GM21526 (cell line): ENCODE measurements at regions not wholly inside any gene's neighbourhood (a gene's known extent, or its start where the extent isn't known, plus 50 kb on each side); places are given as distances from the start of the nearest gene placed in this dataset.
"Not testable (repeated sequence)": the region's sequence is repeated elsewhere in the genome, so short reads cannot be mapped to it uniquely, and the experiment has no call there.

Source experiments
- ATAC-seq: cut with Tn5 transposase; IDR thresholded peaks from one replicate; pipeline ENCODE4 v1.9.1; 2021; ENCODE audit warnings: moderate library complexity; ENCODE audit not compliant: unreplicated experiment, low FRiP score

DNA sequence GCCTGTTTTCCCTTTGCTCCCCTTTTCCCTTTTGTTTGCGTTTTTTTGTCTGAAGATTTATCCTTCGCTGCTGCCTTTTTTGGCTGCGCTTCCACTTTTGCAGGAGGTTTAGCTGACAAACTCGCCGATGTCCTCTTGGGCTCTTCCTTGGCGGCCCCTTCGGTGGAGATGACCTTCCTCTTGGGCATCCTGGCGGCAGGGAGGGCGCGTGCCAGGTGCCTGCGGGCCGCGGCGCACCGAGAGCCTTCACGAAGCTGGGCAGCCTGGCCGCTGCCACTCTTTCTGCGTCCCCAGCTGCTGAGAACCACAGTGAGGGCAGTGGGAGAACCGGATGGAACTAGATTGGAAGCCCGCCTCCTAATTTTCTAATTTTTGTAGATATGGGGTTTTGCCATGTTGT, 197.1 kb upstream of the C2CD4B start:
- no peak for ATAC-seq

DNA sequence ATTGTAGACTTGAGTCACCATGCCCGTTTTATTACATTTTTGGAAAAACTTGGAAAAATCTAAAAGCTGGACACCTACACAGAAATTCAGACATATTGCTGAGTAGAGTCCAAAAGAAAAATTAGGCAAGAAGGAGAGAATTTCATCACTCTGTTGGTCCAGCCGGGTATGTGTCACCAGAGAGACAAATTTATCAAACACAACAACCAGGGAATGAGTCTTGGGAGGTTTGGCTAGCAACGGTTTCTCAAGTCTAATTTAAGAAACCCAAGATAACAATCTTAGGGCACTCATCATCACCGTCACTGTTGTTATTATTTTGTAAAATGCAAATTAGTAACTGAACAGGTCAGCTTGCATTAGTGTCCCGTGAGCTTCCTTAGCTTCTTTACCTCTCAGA, 197.5 kb upstream of the C2CD4B start:
- no peak for ATAC-seq

DNA sequence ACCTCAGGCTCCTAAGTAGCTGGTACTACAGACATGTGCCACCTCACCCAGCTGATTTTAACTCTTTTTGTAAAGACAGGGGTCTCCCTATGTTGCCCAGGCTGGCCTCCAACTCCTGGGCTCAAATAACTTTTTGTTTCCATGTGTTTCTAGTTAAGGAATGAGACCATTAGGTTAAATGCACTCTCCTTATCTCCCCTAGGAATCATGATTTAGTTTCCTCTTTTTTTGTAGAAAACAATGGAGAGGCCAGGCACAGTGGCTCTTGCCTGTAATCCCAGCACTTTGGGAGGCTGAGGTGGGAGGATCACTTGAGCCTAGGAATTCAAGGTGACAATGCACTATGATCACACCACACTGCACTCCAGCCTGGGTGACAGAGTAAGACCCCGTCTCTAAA, 198.8 kb upstream of the C2CD4B start:
- no peak for ATAC-seq

DNA sequence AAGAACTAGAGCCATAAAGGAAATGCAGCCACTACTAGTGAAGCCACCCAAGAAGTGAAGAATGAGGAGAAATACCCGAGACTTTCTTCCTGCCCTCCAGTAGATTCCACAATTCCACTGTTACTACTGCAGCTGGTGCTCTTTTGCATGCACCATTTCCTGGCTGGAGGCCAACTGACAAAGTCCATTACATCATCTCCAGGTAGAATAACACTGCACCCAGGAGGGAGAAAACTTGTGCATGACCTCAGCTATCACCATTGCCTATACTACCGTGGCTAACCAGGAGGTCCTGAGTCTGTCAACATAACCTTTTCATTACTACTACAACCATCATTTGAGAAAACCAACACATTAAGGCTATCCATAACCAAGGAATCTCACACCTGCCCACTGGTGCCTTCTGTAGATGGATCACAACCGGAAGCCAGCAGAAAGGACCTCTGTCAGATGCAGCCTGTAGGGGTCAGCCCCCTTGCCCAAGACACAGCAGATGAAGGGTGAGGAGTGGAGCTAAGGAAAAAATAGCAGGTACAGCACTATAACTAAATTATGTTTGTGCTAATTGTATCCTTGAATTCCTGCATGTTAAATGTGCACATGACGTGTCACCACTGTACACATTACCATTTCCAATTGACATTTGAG, 200.8 kb upstream of the C2CD4B start:
- no peak for ATAC-seq

DNA sequence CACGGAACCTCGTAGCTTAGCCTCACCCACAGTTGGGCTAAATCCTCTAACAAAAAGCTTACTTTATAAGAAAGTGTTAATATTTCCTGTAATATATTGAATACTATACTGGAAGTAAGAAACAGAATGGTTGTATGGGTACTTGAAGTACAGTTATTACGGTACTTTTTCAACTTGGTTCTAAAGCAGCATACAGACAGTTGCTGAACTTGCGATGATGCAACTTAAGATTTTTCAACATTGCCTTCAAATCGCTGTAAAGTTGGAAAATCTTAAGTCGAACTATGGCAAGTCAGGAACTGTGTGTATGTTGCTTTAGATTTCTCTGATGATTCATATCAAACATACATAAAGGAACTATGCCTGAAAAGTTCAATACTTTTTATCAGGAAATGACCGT, 204.4 kb upstream of the C2CD4B start:
- ATAC-seq, result no peak

DNA sequence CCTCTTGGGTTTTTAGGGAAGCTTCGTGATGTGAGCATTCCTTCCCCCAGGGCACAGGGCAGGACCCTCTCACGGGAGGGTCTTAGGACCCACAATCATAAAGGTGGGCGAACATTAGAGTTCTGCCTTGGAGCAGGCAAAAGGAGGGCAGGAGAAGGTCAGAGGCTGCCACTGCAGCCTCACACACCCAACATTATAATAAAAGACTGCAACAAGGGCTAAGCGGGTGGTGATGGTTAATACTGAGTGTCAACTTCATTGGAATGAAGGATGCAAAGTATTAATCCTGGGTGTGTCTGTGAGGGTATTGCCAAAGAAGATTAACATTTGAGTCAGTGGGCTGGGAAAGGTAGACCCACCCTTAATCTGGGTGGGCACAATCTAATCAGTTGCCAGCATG, 206.6 kb upstream of the C2CD4B start:
- ATAC-seq, result not testable (repeated sequence)

DNA sequence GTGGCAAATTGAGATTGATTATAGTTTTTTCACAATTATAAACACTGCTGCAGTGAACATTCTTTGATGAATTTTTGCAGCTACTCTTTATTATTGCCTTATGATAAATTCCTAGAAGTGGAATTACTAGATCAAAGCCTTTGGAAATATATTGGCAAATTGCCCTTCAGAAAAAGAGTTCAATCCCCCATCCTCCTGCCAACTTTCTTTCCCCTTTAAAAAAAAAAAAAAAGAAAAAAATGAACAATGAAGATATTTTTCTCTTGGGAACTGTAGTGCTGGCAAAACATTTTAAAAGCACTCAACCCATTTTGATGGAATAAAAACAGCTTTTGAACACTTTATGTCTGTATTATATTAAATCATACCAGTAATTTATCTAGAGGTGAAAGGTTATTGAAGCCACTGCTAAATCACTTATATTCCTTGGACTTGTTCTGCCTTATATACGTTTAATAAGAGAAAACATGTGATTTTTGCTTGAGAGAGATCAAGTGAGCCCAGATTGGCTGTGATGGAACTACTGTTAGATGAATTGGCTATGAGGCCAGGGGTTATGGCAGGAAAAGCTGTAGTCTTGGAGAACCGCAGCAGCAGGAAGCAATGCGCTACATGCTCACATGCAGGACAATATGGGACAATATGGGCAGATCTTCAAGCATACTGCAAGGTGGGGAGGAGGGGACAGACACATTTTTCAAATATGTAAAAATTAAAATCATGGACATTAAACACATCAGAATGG, 212.8 kb upstream of the C2CD4B start:
- ATAC-seq, result no peak

DNA sequence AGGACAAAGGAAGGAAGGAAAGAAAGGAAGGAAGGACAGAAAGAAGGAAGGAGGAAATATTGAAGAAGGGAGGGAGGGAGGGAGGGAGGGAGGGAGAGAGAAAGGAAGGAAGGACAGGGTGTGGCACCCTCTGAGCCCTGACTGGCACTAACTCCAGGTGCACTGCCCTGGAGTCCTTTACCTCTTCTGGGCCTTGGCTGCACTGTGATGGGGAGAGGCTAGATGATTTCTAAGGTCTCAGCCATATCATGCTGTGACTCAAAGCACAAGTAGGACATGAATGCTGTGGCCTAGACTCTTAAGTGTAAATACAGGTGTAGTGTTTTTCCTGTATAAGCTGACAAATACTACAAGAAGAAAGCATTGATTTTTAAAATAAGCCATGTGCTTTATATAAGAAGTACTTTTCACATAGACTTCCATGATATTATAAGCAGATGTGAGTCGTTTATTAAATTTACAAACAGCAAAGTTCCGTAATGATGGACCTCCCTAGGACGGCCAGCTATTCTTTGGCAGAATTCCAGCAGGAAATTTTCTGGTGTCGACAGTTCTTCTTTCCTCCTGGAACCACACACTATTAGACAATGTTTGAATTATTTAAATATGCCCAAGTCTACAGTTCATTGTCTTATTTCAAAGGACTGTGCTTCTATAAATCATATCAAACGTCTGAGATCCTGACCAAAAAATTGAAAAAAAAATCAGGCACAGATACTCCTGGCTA, 213.8 kb upstream of the C2CD4B start:
- no peak for ATAC-seq

DNA sequence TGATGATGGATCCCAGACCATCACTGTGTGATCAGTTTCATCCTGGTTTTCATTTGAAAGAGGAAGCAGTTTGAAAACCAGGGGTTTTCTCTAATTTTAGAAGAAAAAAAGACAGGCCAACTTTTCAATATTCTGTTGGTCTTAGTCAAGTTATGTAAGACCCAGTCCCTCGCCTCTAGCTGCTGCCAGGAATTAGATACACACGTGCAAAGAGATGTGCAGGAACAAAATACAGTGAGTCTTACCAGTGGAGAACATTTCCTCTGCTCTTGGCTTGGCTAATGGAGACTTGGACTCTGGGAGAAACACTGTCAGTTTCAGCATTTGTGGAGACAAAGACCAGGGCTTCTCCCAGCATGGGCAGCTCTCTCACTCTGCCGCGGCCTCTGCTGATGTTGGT, 214.9 kb upstream of the C2CD4B start:
- ATAC-seq, result no peak

DNA sequence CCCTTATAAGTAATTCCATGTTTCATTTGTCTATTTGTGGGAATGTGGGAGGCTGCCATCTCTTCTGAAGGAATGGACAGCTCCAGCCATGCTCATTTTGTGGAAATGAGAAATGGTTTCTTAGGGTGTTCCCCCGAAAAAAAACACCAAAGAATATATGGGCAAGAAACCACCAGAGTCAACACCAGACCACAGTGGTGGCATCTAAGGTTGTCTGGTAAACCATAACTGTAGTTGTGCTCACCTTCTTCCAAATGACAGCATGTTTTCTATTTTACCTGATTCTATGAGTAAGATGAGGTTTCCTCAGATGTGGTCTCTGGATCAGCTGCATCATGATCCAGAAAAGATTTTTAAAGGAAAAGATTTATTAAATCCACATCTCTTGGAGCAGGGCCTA, 217.0 kb upstream of the C2CD4B start:
- no peak for ATAC-seq

DNA sequence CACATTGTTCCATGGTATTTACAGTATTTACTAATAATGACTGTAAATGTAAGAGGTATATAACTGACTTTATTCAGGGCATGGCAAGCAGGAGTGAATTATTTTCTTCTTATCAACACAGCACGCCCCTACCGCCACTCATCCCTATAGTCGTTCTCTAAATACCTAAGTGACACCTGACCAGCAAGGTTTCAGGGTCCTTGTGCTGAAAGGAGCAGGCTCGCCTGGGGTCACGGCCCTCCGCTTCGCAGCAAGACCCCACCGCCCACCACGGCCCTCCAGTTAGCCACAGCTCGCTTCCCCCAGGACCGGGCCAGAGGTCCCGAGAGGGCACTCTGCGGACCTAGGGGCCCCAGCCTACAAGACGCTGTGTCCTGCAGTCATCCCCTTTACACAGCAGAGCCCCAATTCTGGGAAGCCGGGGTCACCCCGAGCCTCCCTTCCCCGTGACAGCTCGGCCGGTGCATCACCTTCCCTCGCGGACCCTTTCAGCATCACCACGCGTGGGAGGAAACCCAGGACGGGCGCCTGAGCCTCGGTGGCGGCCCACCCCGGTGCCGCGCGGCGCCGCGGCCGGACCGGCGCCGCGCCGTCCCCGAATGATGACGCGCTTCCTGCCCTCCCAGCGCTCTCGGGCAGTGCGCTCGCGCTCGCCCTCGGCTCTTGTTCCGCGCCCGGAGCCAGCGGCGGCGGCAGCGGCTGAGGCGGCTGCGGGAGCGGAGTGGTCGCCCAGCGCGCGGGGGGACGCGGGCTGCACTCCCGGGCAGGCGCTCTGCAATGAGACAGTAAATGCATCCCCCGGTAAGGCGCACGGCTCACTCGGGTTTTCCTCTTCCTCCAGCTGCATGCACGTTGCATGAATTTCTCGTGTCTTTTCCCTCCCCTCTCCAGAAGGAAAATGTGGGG, 225.1 kb upstream of the C2CD4B start, which contains the start of gene TLN2:
TLN2 (plus strand) TSS at position 666 of the 906 bp plus-strand sequence.
- peak; percentile 82 for ATAC-seq

DNA sequence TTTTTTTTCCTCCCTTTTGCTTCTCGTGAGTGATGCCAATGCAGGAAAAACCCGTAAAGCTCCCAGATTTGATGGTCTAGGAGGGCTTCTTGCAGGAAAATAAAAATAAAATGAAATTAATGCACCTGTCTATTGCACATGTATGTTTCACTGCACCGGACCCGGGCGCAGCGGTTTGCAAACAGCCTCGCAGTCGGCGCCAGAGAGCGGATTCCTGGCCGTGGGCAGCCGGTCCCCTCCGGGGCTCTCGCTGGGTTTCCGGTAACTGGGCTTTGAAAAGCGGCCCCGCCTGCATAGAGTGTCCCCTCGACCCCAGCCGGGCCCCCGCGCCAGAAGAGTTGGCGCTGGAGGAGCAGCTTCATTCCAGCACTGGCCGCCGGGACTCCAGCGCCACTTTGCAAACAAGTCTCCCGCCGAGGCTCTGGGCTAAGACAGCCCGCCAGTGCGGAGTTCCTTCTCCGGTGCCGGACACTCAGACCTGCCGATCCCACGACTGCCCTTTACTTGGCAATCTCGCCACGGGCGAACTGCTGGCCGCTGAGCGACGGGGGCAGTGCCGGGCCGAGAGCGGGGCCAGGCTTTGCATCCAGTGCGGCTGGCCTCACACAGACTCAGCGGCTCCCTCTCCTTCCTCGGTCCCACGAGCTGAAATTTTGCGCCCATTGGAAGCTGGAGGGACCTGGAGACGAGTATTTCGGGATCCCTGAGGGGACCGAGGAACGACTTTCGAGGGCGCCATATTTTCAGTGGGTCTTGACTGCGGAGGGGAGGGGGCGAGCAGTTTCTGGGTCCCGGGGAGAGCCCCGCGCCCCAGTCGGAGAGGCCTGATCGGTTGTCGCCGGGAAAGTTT, 225.9 kb upstream of the C2CD4B start:
- ATAC-seq, result peak; percentile 39

DNA sequence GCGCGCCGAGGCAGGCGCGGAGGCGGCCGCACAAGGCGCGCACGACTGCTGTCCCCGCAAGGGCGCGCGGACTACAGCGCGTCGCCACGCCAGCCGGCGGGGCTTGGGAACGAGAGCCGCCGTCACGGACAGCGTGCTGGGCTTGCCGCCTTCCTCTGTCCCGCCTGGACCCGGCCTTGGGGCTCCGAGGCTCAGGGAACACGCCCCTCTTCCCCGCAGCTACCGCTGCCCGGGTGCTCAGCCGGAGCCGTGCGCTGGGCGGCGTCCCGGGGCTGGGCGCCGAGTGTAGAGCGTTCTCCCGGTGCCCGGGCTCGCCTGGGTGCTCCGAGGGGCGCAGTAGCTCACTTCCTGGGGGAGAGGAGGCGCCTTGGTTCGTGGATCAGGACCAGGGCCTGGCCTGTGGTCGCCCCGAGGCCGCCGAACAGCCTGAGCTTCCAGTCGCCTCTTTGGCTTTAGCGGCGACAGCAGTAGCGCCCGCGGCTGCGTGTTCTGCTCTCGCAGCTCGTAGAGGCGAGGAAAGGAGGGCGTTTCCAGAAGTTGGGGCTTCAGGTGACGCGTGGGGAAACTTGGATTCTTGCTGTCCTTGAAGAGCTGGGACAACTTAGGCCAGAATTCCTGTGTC, 226.7 kb upstream of the C2CD4B start:
- ATAC-seq, result no peak

DNA sequence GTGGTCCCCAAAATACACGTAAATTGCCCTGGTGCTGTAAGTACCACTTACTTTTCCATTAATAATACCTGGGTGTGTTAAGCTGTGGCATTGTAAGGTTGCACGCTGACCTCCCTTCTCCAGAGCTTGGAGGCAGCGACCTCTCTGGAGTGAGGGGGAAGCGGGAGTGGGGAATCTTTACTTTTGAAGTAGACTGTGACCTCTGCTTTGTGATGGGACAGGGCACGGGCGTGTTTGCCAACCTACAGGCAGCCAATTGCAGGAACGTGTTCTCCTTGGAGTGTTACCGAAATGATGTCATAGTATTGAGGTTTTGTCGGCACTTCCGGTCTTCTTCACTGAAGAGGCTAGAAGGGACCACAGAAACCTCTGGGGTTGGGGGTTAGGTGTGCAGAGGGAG, 227.3 kb upstream of the C2CD4B start:
- no peak for ATAC-seq

DNA sequence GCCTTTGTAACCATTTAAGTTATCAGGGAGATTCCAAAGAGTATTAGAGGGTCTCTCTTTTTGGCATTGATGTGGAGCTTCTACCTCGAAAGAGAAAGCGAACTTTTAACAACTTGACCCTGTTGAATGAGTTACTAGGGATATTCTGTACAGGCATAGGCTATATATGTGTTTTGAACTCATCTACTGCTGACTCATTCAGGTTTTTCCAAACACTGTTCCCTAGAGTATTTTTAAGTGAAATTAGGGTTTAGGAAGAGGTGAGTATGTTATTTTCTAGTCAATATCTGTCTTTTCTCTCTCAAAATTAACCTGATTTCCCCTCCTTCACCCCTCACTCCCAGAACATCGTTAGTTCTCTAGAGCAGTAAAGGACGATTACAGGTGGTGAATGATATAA, 228.1 kb upstream of the C2CD4B start:
- no peak for ATAC-seq

DNA sequence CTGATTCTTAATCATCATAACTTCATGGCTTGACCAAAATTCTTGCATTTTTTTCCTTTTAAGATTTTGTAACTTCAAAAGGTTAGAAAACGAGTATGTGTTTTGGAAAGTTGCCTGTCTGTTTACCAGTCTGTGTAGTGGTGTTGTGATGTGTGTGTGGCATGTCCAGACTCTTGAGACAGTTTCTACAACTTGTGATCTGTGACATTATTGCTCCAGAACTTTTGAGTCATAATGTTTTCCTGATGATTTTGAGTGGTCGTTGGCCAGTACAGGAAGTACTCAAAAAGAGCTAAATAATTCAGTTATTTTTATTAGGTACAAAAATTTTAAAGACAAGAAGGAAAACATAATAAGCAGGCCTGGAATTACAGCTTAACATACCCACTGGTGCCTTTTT, 229.0 kb upstream of the C2CD4B start:
- no peak for ATAC-seq

DNA sequence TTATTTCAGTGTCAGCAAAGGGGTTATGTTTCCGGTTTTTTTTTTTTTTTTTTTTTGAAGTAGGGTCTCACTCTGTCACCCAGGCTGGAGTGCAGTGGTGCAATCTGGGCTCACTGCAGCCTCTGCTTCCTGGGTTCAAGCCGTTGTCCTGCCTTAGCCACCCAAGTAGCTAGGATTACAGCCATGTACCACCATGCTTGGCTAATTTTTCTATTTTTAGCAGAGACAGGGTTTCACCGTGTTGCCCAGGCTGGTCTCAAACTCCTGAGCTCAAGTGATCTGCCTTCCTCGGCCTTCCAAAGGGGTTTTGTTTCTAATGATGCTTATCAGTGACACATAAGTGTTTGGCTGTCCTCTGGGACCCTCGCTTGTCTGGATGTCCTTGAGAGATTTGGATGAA, 235.7 kb upstream of the C2CD4B start:
- ATAC-seq, result no peak

DNA sequence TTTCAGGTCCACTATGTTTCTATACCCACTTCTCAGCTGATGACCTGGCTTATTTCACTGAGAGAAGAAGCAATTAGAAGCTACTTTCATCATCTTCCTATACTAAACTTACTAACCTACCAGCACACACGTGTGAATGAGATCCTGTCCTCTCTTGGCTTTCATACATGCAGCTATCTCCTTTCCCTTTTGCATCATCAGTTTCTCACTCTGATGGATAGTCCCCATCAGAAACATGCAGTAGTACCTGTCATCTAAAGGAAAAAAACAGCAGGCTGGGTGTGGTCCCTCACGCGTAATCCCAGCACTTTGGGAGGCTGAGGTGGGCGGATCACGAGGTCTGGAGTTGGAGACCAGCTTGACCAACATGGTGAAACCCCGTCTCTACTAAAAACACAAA, 237.6 kb upstream of the C2CD4B start:
- ATAC-seq, result no peak

DNA sequence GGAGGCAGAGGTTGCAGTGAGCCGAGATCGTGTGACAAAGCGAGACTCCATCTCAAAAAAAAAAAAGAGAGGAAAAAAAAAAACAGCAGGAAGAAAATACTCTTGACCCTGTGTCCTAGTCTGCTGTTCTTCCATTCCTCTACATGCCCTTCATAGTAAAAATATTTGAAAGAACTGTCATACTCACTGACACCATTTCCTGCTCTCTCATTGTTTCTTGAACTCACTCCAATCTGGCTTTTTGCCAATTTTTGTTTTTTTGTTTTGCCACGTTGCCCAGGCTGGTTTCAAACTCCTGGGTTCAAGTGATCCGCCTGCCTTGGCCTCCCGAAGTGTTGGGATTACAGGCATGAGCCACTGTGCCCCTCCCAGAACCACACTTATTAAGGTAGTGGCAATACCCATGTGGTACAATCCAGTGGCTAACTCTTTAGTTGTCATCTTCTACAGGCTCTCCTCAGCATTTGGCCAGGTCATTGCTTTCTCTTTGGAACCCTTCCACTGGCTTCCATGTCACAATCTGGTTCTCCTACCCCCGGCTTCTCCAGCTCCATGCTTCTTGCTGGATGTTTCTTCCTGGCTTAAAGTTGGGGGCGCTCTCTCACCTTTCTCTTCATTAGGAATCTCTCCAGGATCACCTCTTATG, 238.2 kb upstream of the C2CD4B start:
- ATAC-seq, result no peak
